Activated T-cell treated with anti-CD3 and anti-CD28 coated beads, Interleukin-2, amount 50 U/mL, for 48 hours (primary cell): ENCODE measurements at regions not wholly inside any gene's neighbourhood (a gene's known extent, or its start where the extent isn't known, plus 50 kb on each side); places are given as distances from the start of the nearest gene placed in this dataset.
"Not testable (repeated sequence)": the region's sequence is repeated elsewhere in the genome, so short reads cannot be mapped to it uniquely, and the experiment has no call there.

Experiments
- DNase-seq, 2 experiments: peaks; one replicate each; pipeline ENCODE4 v3.0.0-alpha.2; 2020

GRCh38 chr6:56802584-56802983 lies 152.3 kb upstream of the BEND6 start:
- no peak for DNase-seq

GRCh38 chr6:56799989-56800388 lies 154.9 kb upstream of the BEND6 start:
- DNase-seq: no peak

- DNase-seq: no peak
Measured at GRCh38 chr6:56798163-56798562, 155.5 kb upstream of the DST start.

- no peak for DNase-seq
Measured at GRCh38 chr6:56796196-56796532, 153.5 kb upstream of the DST start.

DNA sequence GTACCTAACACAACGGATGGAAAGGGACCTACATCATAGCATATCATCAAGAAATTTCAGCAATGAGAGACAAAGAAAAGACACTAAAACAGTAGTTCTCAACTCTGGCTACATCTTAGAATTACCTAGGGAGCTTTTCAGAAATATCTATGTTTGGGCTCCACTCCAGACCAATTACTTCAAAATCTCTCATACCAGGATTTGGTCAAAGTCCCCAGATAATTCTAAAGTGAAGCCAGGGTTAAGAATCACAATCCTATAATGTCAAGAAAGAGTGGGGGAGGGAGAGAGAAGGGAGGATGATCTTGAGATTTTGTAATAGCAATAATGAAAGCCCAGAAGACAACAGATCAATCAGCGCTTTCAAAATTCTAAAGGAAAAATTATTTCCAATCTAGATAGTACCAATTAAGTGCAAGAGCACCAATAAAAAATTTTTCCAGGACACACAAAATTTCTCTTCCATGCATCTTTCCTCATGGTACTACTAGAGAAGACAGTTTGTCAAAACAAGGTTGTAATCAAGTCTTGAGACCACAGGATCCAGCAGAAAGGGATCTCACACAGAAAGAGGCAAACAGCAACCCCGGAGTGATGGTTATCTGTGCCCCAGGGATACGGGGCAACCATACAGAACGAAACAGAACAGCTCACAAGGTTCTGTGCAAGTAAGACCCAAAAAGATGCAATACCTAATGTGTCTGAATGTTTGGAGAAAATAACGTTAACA lies 152.9 kb upstream of the DST start:
- DNase-seq: no peak

- DNase-seq: no peak
Measured at GRCh38 chr6:56794421-56794820, 151.7 kb upstream of the DST start.

DNA sequence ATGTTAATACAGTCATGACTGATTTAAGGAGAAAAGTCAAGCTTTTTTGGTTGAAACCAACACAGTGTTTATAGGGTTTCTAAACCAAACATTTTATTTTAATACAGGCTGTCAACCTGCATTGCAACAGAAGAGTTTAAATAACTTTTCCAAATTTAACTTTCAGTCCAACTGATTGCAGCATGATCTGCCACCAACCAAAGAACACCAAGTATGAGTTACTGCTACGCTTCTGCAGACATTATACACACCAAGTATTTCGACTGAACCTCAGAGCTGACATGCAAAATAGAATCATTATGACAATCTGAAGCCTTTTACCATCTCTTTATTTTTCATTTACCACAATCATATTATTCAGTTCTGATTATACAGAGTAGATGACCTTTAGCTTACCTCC lies 151.2 kb upstream of the DST start:
- no peak for DNase-seq

- no peak for DNase-seq
Measured at GRCh38 chr6:56790414-56790813, 147.7 kb upstream of the DST start.

DNA sequence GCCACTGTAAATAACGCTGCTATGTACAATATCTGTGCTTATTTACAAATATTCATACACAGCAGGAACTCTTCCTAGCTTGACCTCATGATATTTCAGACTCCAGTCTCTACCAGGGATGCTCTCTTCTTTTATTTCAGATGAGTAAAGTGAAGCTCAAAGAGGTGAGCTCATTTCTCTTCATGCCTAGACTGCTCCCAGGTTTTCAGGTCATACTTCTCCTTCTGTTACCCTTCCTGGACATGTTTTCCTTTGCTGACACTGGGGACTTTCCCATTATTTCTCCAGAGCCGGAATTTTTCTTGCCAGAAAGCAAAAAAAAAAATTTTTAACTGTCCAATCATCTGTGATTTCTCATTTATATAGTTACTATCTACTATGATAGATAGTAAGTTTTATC lies 147.2 kb upstream of the DST start:
- no peak for DNase-seq

GRCh38 chr6:56789342-56789741 lies 146.7 kb upstream of the DST start:
- DNase-seq: no peak

GRCh38 chr6:56787209-56787608 lies 144.5 kb upstream of the DST start:
- DNase-seq: no peak

GRCh38 chr6:56786256-56786655 lies 143.6 kb upstream of the DST start:
- DNase-seq: no peak

DNA sequence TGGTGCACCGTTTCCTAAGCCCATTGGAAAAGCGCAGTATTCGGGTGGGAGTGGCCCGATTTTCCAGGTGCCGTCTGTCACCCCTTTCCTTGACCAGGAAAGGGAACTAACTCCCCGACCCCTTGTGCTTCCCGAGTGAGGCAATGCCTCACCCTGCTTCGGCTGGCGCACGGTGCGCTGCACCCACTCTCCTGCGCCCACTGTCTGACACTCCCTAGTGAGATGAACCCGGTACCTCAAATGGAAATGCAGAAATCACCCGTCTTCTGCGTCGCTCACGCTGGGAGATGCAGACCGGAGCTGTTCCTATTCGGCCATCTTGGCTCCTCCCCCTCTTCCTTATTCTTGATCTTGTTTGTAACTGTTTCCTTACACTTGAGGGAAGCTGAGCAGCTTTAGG lies 142.8 kb upstream of the DST start:
- not testable (repeated sequence) for DNase-seq

GRCh38 chr6:56780109-56780508 lies 137.4 kb upstream of the DST start:
- not testable (repeated sequence) for DNase-seq

DNA sequence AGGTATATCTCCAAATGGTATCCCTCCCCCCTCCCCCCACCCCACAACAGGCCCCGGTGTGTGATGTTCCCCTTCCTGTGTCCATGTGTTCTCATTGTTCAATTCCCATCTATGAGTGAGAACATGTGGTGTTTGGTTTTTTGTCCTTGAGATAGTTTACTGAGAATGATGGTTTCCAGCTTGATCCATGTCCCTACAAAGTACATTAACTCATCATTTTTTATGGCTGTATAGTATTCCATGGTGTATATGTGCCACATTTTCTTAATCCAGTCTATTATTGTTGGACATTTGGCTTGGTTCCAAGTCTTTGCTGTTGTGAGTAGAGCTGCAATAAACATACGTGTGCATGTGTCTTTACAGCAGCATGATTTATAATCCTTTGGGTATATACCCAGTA lies 135.8 kb upstream of the DST start:
- not testable (repeated sequence) for DNase-seq

GRCh38 chr6:56775498-56776166 lies 132.9 kb upstream of the DST start:
- DNase-seq: no peak

DNA sequence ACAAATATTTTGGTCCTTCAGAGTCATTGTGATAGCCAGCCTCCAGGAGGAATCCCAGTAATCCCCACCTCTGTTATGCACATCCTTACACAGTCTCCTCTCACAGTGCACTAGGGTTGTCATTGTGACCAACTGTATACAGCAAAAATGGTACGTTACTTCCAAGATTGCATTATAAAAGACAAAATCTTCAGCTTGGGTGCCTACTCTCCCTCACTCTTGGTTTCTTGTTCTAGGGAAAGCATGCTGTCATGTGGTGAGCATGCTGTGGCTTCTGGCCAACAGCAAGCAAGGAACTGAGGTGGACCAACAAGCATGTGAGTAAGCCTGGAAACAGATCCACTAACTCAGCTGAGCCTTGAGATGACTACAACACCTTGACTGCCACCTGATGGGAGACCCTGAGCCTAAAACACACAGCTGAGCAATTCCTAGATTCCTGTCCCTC lies 130.1 kb upstream of the DST start:
- no peak for DNase-seq

- no peak for DNase-seq
Measured at GRCh38 chr6:56771929-56772607, 129.4 kb upstream of the DST start.

DNA sequence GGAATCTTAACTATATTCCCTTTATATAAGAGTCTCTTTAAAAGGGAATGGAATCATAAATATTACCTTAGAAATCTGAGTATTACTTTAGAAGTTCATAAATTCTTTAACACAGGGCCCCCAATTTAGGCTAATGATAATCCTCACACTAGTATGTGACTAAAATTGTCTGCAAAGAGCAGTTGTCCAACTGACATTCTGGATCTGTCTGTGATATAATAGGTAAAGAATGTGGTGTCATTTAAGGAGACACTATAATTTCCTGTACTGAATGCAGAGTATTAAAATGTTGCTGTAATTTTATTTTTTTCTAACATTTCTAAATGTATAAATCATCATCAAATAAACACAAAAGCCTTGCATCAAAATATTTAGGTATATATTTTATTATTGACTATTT lies 128.5 kb upstream of the DST start:
- DNase-seq: no peak

- no peak for DNase-seq
Measured at GRCh38 chr6:56770011-56770520, 127.4 kb upstream of the DST start.

DNA sequence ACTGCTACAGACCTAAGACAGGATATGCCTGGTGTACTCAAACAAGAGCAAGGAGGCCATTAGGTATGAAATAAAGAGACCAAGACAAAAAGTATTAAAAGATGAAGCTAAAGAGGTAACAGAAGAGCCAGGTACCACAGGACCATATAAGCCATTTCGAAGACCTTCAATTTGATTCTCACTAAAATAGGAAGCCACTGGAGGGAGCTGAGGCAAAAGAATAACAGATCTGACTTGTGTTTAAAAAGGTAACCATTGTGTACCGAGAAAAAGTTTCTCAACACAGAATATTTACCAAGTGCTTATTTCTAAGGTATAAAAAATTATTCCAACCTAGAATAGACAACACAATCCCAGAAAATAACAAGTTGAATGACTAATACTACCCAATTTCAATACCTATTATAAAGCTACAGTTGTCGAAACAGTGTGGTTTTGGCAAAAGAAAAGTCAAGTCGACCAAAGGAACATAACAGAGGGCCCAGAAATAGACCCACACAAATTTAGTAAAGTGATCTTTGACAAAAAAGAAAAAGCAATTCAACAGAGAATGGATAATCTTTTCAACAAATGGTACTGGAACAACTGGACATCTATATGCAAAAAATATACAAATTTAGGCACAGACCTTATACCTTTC lies 125.3 kb upstream of the DST start:
- no peak for DNase-seq

- no peak for DNase-seq
Measured at GRCh38 chr6:56767435-56767834, 124.7 kb upstream of the DST start.

- DNase-seq: no peak
Measured at GRCh38 chr6:56766806-56767178, 124.1 kb upstream of the DST start.
